Hindlimb muscle (tissue), 1 donor: ENCODE measurements at regions not wholly inside any gene's neighbourhood (a gene's known extent, or its start where the extent isn't known, plus 50 kb on each side); places are given as distances from the start of the nearest gene placed in this dataset.

Experiments
- DNase-seq: peaks from one replicate; pipeline ENCODE4 v3.0.0-alpha.2; 2013

- DNase-seq, result no peak
Measured at GRCh38 chr20:22368235-22368634, 216.1 kb downstream of the FOXA2 start.

GRCh38 chr20:22366631-22367030 lies 217.7 kb downstream of the FOXA2 start:
- no peak for DNase-seq

GRCh38 chr20:22354647-22355046 lies 229.7 kb downstream of the FOXA2 start:
- no peak for DNase-seq

- no peak for DNase-seq
Measured at GRCh38 chr20:22353586-22353985, 230.8 kb downstream of the FOXA2 start.

GRCh38 chr20:22352019-22352418 lies 232.4 kb downstream of the FOXA2 start:
- DNase-seq, result no peak

- no peak for DNase-seq
Measured at GRCh38 chr20:22350624-22351023, 233.7 kb downstream of the FOXA2 start.

- no peak for DNase-seq
Measured at GRCh38 chr20:22348010-22348409, 236.4 kb downstream of the FOXA2 start.

GRCh38 chr20:22346716-22347115 lies 237.7 kb downstream of the FOXA2 start:
- DNase-seq, result no peak

GRCh38 chr20:22343612-22344011 lies 240.8 kb downstream of the FOXA2 start:
- no peak for DNase-seq

GRCh38 chr20:22342410-22342809 lies 242.0 kb downstream of the FOXA2 start:
- no peak for DNase-seq

GRCh38 chr20:22341508-22341907 lies 242.9 kb downstream of the FOXA2 start:
- DNase-seq, result no peak

GRCh38 chr20:22339946-22340345 lies 244.4 kb downstream of the FOXA2 start:
- no peak for DNase-seq

GRCh38 chr20:22339091-22339881 lies 245.1 kb downstream of the FOXA2 start:
- peak; percentile 58 for DNase-seq

GRCh38 chr20:22338140-22338708 lies 246.1 kb downstream of the FOXA2 start:
- no peak for DNase-seq

GRCh38 chr20:22335210-22335609 lies 249.2 kb downstream of the FOXA2 start:
- DNase-seq, result no peak

GRCh38 chr20:22333885-22334545 lies 250.4 kb downstream of the FOXA2 start:
- DNase-seq, result peak; percentile 58

GRCh38 chr20:22324505-22324904 lies 259.9 kb downstream of the FOXA2 start:
- no peak for DNase-seq

GRCh38 chr20:22322513-22322912 lies 261.9 kb downstream of the FOXA2 start:
- no peak for DNase-seq

- no peak for DNase-seq
Measured at GRCh38 chr20:22321191-22321590, 263.2 kb downstream of the FOXA2 start.

GRCh38 chr20:22320245-22320915 lies 264.0 kb downstream of the FOXA2 start:
- DNase-seq, result no peak

- DNase-seq, result no peak
Measured at GRCh38 chr20:22315771-22316170, 268.6 kb downstream of the FOXA2 start.

- DNase-seq, result no peak
Measured at GRCh38 chr20:22315073-22315472, 269.3 kb downstream of the FOXA2 start.

- peak; percentile 54 for DNase-seq
Measured at GRCh38 chr20:22312744-22313346, 271.5 kb downstream of the FOXA2 start.
